Epithelial cell of esophagus (primary cell): ENCODE measurements at regions not wholly inside any gene's neighbourhood (a gene's known extent, or its start where the extent isn't known, plus 50 kb on each side); places are given as distances from the start of the nearest gene placed in this dataset.
"Not testable (repeated sequence)": the region's sequence is repeated elsewhere in the genome, so short reads cannot be mapped to it uniquely, and the experiment has no call there.

ENCODE experiments used
- DNase-seq: peaks from one replicate; pipeline ENCODE4 v3.0.0; 2010; ENCODE audit warnings: low read depth
- H3K4me3 ChIP-seq: 2 replicates; pipeline ENCODE4 v1.5.1; 2011; ENCODE audit warnings: mild to moderate bottlenecking, low read length, control low read depth

DNA sequence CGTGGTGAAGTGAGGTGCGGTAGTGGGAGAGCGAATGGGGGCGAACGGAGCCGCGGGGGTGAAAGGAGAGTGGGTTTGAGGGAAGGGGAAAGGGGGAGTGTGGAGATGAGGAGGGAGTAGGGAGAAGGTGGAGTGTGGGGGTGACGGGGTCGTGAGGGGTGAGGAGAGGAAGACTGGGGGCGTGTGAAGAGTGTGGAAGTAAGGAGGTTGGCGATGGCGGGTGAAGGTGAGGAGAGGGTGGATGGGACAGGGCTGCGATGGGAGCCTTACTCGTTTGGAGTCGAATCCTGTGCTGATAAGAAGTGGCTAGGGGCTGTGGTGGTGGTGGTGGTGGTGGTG, 93.2 kb upstream of the FAM153A start:
- H3K4me3 ChIP-seq, result peak overlapping the region; percentile 51
- not testable (repeated sequence) for DNase-seq

DNA sequence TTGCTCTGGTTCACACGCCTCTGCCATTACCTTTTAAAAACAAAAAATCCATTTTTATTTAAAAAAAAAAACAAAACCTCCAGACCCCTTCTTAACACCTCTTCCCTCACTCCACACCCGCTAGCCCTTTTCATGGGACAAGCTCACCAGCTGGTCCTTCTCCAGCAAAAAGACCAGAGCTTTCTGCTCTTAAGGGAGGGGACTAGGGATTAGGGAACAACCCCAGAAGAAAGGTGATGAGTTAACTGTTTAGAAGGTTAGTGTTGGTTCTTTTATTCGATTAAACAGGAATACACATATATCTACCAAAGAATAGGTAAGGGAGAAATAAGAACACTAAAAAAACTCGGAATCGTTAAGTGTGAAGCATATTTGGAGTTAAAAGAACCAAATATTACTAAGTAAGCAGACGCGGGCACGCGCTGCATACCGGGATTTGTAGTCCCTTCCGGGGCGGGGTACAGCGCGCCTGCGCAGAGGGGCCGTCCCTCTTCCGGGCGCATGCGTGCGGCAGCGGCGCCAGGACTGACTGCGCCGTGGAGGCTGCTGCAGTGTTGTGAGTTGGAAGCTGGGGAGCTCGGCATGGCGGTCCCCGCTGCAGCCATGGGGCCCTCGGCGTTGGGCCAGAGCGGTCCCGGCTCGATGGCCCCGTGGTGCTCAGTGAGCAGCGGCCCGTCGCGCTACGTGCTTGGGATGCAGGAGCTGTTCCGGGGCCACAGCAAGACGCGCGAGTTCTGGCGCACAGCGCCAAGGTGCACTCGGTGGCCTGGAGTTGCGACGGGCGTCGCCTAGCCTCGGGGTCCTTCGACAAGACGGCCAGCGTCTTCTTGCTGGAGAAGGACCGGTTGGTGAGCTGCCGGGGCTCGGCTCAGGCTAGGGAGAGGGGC, 92.6 kb upstream of the FAM153A start:
- H3K4me3 ChIP-seq, result peak overlapping the region; percentile 43
- not testable (repeated sequence) for DNase-seq

DNA sequence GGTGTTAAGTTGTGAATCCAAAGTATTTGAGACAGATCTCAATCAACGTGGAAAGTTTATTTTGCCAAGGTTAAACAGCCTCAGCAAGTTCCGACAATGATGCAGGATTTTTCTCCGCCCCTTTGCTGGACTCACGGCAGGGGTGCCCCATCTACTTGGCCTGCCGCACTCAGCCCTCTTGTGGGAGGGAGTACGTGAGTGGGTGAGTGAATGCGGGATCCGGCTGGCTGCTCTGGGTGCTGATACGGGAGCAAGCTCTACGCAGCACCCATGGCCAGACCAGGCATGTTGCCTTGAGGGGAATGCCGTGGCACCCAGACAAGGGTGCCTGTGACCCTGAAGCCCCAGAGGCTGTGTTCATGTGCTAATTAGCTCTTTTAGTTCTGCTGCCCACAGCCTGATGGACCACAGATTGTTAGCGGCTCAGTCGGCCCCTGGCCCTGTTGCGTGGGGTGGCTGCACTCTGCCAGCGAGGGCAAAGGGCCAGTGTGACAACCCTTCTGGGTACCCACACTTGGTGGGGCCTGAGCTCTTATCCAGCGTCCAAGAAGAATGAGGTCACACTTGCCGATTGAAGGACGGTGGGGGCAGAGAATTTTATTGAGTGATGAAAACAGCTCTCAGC, 81.2 kb upstream of the FAM153A start:
- not testable (repeated sequence) for DNase-seq, H3K4me3 ChIP-seq

DNA sequence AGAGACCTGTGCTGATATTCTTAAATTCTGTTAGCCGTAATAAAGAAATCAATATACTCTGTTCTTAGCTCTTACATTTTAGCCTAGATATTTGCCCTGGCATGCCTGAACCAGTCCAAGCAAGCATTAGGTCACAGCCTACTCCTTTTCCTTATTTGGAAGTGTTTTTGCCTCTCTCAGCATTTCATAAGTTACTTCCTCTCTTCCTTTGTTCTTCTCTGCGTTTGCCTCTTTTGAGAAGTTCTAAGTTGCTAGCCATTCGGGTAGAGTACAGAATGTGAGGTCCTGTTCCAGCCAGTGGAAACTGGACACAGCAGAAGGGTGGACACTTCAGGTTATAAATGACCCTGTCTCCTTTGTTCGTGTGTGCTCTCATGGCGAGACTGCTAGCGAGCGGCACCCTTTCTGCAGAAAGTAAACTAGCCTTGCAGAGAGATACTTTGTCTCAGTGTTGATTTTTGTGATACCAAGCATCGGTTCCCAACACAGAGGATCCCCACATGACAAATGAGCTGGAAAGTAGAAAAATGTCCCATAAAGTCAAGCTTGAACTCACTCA, 75.0 kb upstream of the FAM153A start:
- H3K4me3 ChIP-seq, DNase-seq: not testable (repeated sequence)

DNA sequence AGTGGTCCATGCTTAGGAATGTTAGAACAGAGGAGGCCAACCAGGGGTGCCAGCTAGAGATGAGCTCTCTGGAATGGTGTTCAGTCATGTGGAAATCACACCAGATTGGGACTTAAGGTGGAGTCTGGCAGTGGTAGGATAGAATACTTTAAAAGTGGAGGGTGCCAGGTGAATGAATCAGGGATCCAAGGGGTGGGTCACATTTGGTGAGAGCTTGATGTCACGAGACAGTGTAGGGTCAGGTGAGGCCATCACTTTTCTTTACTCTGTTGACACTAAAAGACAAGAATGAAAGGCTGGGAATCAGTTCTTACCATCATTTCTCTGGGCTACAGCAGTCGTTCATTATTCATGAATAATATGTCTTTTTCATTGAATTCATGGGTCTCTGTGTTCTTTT, 73.8 kb upstream of the FAM153A start:
- DNase-seq, H3K4me3 ChIP-seq: not testable (repeated sequence)

DNA sequence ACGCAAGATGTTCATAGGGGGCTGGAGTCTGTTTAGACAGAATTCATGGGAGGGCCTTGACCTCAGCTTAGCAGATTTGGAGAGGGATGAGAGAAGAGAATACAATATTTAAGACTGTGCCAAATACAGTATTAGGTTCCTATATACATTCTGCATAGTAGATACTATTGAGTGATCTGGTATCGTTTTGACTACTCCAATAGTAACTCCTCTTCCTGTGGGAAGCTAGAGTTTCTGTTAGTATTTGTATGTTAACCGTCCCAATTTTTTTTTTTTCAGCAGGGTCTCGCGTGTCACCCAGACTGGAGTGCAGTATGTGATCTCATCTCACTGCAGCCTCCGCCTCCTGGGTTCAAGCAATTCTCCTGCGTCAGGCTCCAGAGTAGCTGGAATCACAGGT, 65.2 kb upstream of the FAM153A start:
- not testable (repeated sequence) for DNase-seq, H3K4me3 ChIP-seq

DNA sequence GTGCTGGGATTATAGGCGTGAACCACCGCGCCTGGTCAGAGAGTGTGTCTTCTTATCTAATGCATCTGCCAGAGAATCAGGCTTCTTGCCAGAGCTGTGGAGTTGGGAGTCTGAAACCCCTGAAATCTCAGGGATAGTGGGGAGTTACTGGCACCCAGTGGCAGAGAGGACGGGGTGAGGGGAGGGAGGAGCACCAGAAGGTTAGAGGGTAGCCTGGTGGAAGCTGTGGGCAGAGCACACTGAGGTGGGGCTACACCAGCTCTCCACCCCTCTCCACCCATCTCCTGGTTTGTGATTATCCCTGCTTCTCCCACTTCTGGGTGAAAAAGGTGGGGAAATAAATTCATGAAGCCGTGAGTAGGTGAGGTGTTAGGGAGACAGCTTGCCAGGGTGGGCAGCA, 63.9 kb upstream of the FAM153A start:
- H3K4me3 ChIP-seq, DNase-seq: not testable (repeated sequence)

DNA sequence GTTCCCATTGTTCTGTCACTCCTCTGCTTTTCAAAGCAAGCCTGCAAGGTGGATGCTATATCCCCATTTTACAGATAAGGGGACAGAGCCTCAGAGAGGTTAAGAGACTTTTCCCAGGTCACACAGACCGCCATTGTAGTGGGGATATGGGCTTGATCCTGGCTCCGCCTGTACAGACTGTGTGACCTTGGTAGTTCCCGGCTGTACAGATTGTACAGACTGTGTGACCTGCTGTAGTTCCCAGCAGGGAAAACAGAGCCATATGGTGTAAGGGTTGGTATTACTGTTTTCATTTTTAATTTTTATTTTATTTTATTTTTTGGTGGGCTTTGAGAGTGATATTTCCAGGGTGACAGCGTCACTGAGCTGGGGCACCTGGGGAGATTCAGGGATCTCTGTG, 63.2 kb upstream of the FAM153A start:
- H3K4me3 ChIP-seq, DNase-seq: not testable (repeated sequence)

DNA sequence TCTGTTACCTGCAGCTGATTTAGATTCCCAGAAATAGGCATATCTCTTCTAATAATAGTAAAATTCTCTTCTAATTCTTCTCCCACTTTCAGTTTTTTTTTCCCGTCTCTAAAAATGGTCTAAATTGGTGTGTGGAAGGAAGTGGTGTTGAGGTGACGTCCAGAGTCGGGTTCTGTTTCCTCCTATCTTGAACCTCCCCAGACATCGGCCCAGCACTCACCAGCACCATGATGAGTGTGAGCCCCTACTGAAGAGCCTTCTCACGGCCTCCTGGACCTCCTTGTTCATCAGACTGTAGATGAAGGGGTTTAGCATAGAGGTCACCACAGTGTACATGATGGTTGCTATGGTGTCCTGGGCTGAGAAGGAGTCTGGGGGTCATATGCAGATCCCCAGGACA, 53.5 kb upstream of the FAM153A start:
- DNase-seq, H3K4me3 ChIP-seq: not testable (repeated sequence)
